Lower leg skin (tissue), 4 donors: ENCODE measurements at regions not wholly inside any gene's neighbourhood (a gene's known extent, or its start where the extent isn't known, plus 50 kb on each side); places are given as distances from the start of the nearest gene placed in this dataset.

Experiments
- DNase-seq, 2 donors: peaks; one replicate each; pipeline ENCODE4 v3.0.0-alpha.2; 2019; ENCODE audit warnings: low spot score in 2 of 2
- H3K4me3 ChIP-seq: fragments of 200-600 bp; sonication (generic); 2 replicates; pipeline ENCODE4 v1.5.1; 2017; ENCODE audit warnings: mild to moderate bottlenecking, low read depth; ENCODE audit not compliant: poor library complexity, severe bottlenecking
- POLR2A ChIP-seq, 2 donors: fragments of 450-650 bp; IDR thresholded peaks; one replicate each; pipeline ENCODE4 v1.6.1; 2016 to 2017; ENCODE audit warnings: antibody characterized with exemption in 2 of 2, mild to moderate bottlenecking in 1 of 2, moderate library complexity in 1 of 2
- WGBS, 2 donors: methylation state at CpG; one replicate each; pipeline ENCODE4 v1.1.5; 2018; 5-methylcytosine and 5-hydroxymethylcytosine counted together
- intact Hi-C: fragments of 100-400 bp; cut with DNase I; formaldehyde crosslinking; loops from one replicate; pipeline ENCODE4 v1.15.0; 2023; ENCODE audit warnings: low total_unique reads
- TF ChIP-seq, protein P1 (sequence below), 3 donors: fragments of 450-650 bp; IDR thresholded peaks; one replicate each; pipeline ENCODE4 v1.5.1; 2016; ENCODE audit warnings: antibody characterized with exemption in 3 of 3, mild to moderate bottlenecking in 3 of 3, moderate library complexity in 2 of 3

DNA sequence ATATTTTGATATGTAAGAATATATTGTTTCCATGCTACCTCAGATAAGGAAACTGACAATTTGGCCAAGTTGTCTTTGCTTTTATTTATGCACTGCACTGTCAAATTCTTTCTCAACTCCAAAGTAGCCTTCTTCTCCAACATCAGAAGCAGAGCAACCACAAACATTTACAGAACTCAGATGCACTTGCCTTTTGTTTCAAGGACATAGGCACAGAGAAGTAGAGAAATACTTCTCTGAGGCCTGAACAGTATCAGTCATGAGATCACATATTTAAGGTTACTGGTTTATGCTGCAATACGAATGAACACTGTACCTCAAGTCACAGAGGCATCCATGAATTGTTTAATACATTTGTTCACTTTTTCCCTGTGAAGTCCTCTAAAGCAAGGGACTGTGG is 606.1 kb upstream of the SLIT2 start:
- intact Hi-C loops: no loop called here

DNA sequence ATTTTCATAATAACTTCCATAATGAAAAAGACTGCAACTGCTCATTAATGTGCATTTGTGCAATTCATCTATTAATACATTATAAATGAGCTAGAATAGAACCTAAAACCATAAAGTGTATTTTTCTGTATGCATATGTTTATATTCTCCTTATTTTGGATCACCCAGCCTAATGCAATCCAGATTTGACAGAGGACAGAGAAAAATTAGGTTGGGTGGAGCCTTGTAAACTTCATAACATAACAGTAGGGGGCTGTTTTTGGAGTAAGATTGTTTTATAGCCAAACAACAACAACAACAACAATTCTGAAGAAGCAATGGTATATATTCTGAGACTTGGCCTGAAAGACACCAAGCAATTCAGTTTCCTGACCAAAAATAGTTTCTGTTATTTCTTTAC is 615.3 kb upstream of the SLIT2 start:
- TF ChIP-seq POLR2A (IDR thresholded peaks at IDR 0.05): no peak
- TF ChIP-seq, protein P1, sequence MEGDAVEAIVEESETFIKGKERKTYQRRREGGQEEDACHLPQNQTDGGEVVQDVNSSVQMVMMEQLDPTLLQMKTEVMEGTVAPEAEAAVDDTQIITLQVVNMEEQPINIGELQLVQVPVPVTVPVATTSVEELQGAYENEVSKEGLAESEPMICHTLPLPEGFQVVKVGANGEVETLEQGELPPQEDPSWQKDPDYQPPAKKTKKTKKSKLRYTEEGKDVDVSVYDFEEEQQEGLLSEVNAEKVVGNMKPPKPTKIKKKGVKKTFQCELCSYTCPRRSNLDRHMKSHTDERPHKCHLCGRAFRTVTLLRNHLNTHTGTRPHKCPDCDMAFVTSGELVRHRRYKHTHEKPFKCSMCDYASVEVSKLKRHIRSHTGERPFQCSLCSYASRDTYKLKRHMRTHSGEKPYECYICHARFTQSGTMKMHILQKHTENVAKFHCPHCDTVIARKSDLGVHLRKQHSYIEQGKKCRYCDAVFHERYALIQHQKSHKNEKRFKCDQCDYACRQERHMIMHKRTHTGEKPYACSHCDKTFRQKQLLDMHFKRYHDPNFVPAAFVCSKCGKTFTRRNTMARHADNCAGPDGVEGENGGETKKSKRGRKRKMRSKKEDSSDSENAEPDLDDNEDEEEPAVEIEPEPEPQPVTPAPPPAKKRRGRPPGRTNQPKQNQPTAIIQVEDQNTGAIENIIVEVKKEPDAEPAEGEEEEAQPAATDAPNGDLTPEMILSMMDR (IDR thresholded peaks at IDR 0.05): no peak
- intact Hi-C loops: no loop called here
- no peak overlapping the region for H3K4me3 ChIP-seq
- DNase-seq: no peak

More for the DNA sequence above, 606.1 kb upstream of the SLIT2 start:
- WGBS, 2 donors: 71 to 84% methylated on average over 1 of the region's 1 CpG
- no peak for DNase-seq
- H3K4me3 ChIP-seq: no peak overlapping the region
- TF ChIP-seq, protein P1 (IDR thresholded peaks at IDR 0.05): no peak
- no peak for TF ChIP-seq POLR2A (IDR thresholded peaks at IDR 0.05)

DNA sequence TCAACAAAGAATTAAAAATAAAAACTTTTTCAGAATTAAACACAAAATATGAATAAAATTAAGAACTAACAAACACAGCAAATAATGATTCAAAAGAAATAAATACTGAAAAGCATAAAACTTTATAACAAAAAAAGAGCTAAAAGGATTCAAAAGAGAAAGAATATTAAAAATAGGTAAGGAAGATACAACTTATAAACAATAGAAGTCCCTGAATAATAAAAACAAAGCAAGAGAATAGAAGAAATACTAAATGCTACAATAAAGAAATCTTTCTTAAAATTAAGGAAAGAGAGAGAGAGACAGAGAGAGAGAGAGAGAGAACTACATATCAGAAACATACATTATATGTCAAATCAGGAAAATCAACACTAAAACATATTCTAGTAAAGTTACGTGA is 619.9 kb upstream of the SLIT2 start:
- H3K4me3 ChIP-seq: no peak overlapping the region
- 83 to 85% methylated on average over 1 of the region's 1 CpG for WGBS, 2 donors
- no peak for TF ChIP-seq POLR2A (IDR thresholded peaks at IDR 0.05)
- TF ChIP-seq, protein P1 (IDR thresholded peaks at IDR 0.05): no peak
- intact Hi-C loops: no loop called here
- no peak for DNase-seq

DNA sequence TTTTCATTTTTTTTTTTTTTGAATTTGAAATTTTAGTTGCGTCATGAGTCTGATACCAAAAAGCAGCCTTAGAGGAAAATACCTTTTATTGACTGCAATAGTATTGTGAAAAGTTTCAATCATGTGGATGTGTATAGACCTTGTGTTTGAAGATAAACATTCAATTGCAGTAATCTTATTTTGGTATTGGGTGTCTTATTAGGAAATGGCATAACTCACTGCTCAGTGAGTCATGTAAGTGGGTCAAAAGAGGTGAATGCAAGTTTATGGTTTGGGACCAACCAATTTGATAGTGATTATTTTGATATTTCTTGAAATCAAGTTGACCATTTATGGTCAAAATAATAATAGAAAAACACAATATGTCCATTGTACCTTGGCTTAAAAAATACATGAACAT is 627.8 kb upstream of the SLIT2 start:
- intact Hi-C loops: no loop called here
- TF ChIP-seq, protein P1 (IDR thresholded peaks at IDR 0.05): no peak
- TF ChIP-seq POLR2A (IDR thresholded peaks at IDR 0.05): no peak

DNA sequence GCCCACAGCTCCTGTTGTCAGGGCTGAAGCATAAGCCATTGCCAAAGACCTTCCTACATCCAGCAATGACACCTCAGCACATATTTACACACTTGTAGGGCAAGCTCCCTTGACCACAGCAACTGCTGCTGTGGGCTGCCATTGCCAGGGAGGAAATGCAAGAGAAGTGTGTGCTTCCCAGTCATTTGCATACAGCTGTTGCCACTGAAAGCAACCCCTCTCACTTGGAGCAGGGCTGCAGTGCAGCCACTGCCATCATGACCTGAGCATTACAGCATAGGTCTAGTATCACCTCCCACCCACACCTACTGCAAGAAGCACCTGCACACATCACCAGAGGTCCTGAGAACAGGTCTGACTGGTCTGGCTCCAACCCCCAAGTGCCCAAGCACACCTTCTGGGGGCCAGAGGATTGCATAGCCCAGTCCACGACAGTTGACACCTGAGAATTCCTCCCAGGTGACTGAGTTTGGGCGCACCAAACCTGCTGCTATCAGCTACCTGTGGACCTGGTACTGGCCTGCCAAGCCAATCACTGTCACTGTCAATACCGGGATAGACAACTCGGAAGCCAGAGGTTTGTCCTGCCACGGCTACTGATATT is 636.5 kb upstream of the SLIT2 start:
- TF ChIP-seq POLR2A (IDR thresholded peaks at IDR 0.05): no peak
- TF ChIP-seq, protein P1 (IDR thresholded peaks at IDR 0.05): no peak
- no peak overlapping the region for H3K4me3 ChIP-seq
- 78 to 90% methylated on average over 5 of the region's 5 CpGs for WGBS, 2 donors
- intact Hi-C loops: no loop called here
- DNase-seq: no peak

More for the DNA sequence above, 627.8 kb upstream of the SLIT2 start:
- no peak overlapping the region for H3K4me3 ChIP-seq
- DNase-seq: no peak
- 92 to 95% methylated on average over 1 of the region's 1 CpG for WGBS, 2 donors

DNA sequence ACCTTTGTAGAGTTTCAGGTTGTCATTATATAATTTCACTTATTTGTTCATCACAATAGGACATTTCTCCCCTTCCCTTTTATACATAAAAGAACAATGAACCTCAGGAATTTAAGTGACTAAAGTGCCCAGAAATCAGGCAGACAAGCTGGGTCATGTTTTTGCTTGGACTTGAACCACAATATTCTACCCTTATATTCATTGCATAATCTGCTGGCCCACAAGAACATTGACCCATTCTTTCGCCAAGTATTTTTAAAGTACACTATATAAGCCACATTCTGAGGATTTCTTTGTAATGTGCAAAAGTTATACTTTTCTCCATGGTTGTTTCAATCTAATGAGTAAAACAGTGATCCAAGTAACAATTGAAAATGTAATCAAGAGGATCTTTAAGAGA is 637.5 kb upstream of the SLIT2 start:
- TF ChIP-seq, protein P1 (IDR thresholded peaks at IDR 0.05): no peak
- no peak for TF ChIP-seq POLR2A (IDR thresholded peaks at IDR 0.05)
- 82 to 86% methylated on average over 1 of the region's 1 CpG for WGBS, 2 donors
- no peak for DNase-seq
- H3K4me3 ChIP-seq: no peak overlapping the region
- intact Hi-C loops: no loop called here
